ENCODE measurements at regions not wholly inside any gene's neighbourhood (a gene's known extent, or its start where the extent isn't known, plus 50 kb on each side); places are given as distances from the start of the nearest gene placed in this dataset.

DNA sequence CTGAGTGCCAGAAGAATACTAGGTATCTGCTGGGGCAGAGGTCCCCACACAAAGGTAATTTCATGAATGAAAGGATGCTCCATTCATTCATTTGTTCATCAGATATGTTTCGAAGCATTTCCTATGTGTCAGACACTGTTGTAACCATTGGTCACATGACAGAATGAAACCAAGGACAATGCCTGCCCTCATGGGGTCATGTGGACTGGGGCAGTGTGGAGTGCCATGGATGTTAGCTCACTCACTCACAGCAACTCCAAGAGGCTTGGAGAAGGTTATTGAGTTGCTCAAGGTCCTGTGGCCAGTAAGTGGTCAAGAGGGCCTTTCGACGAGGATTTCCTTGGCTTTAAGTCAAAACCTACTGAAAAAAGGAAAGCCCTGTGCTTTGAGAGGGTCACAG lies 223.5 kb downstream of the ARHGAP12 start:
- H2AK9ac ChIP-seq (replicated peaks; ENCODE audit: low read depth, low read length, poor library complexity) = no peak overlapping the region
- H3K4me2 ChIP-seq (ENCODE audit: low read depth, low read length) = no peak overlapping the region
- peaks cover 10% of the 10 kb centered on the region for H3K9me1 ChIP-seq (ENCODE audit: insufficient read depth, low read length)
- no peak overlapping the region for H3K56ac ChIP-seq (ENCODE audit: extremely low read depth, insufficient read depth, low read length)
- DNase-seq (no peak), ATAC-seq (ENCODE audit: low read depth) (no peak)
- TF ChIP-seq RFX5 (IDR thresholded peaks at IDR 0.05; ENCODE audit: low read depth, low read length) = no peak
- TF ChIP-seq, protein P1, sequence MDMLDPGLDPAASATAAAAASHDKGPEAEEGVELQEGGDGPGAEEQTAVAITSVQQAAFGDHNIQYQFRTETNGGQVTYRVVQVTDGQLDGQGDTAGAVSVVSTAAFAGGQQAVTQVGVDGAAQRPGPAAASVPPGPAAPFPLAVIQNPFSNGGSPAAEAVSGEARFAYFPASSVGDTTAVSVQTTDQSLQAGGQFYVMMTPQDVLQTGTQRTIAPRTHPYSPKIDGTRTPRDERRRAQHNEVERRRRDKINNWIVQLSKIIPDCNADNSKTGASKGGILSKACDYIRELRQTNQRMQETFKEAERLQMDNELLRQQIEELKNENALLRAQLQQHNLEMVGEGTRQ (IDR thresholded peaks at IDR 0.05; ENCODE audit: low read depth, low read length) = no peak
- TF ChIP-seq SMC3 (IDR thresholded peaks at IDR 0.05; ENCODE audit: low read depth, low read length) = no peak
- TF ChIP-seq NFE2L2 (IDR thresholded peaks at IDR 0.05; ENCODE audit: low read depth, low read length) = no peak
- no peak for TF ChIP-seq MAZ (IDR thresholded peaks at IDR 0.05; ENCODE audit: borderline replicate concordance, low read depth, low read length)
- no peak for TF ChIP-seq CHD1 (IDR thresholded peaks at IDR 0.05; ENCODE audit: low read depth, low read length)
- TF ChIP-seq RCOR1 (IDR thresholded peaks at IDR 0.05; ENCODE audit: insufficient replicate concordance, low read length) = no peak
- TF ChIP-seq, protein P2, sequence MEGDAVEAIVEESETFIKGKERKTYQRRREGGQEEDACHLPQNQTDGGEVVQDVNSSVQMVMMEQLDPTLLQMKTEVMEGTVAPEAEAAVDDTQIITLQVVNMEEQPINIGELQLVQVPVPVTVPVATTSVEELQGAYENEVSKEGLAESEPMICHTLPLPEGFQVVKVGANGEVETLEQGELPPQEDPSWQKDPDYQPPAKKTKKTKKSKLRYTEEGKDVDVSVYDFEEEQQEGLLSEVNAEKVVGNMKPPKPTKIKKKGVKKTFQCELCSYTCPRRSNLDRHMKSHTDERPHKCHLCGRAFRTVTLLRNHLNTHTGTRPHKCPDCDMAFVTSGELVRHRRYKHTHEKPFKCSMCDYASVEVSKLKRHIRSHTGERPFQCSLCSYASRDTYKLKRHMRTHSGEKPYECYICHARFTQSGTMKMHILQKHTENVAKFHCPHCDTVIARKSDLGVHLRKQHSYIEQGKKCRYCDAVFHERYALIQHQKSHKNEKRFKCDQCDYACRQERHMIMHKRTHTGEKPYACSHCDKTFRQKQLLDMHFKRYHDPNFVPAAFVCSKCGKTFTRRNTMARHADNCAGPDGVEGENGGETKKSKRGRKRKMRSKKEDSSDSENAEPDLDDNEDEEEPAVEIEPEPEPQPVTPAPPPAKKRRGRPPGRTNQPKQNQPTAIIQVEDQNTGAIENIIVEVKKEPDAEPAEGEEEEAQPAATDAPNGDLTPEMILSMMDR (conservative IDR thresholded peaks at IDR 0.05; ENCODE audit: low read depth, low read length) = no peak
- TF ChIP-seq FOS (IDR thresholded peaks at IDR 0.05; ENCODE audit: low read depth, low read length) = no peak
- TF ChIP-seq MAFK (IDR thresholded peaks at IDR 0.05; ENCODE audit: low read depth, low read length) = no peak
- no peak for TF ChIP-seq MXI1 (IDR thresholded peaks at IDR 0.05; ENCODE audit: borderline replicate concordance, low read depth, low read length)
- TF ChIP-seq POLR2A (IDR thresholded peaks at IDR 0.05; ENCODE audit: low read depth, low read length) = no peak
- TF ChIP-seq, protein P3, sequence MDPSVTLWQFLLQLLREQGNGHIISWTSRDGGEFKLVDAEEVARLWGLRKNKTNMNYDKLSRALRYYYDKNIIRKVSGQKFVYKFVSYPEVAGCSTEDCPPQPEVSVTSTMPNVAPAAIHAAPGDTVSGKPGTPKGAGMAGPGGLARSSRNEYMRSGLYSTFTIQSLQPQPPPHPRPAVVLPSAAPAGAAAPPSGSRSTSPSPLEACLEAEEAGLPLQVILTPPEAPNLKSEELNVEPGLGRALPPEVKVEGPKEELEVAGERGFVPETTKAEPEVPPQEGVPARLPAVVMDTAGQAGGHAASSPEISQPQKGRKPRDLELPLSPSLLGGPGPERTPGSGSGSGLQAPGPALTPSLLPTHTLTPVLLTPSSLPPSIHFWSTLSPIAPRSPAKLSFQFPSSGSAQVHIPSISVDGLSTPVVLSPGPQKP (IDR thresholded peaks at IDR 0.05; ENCODE audit: borderline replicate concordance, low read depth, low read length) = no peak
- TF ChIP-seq RAD21 (IDR thresholded peaks at IDR 0.05; ENCODE audit: low read length) = no peak
- no peak for TF ChIP-seq BHLHE40 (IDR thresholded peaks at IDR 0.05; ENCODE audit: low read depth, low read length)
- TF ChIP-seq CEBPB (IDR thresholded peaks at IDR 0.05; ENCODE audit: low read depth, low read length) = no peak
- H2BK15ac ChIP-seq (ENCODE audit: low read depth, low read length) = peak overlapping the region; percentile 65; the same call in 1 of the 3 replicates
- dilution Hi-C loops (cut with HindIII; ENCODE audit: low sequenced_read_pairs, unreplicated experiment) (no loop called here), in situ Hi-C loops (cut with MboI; ENCODE audit: low sequenced_read_pairs) (no loop called here), intact Hi-C loops (cut with micrococcal nuclease) (no loop called here)
- no peaks in the 10 kb centered on the region for H3K36me3 ChIP-seq (ENCODE audit: control insufficient read depth, insufficient read depth, low read length)
- H2BK20ac ChIP-seq (ENCODE audit: low read depth, low read length) = no peak overlapping the region
- H4K8ac ChIP-seq (ENCODE audit: low read depth in 2 of 2, low read length in 2 of 2) = no peak overlapping the region
- H3K23ac ChIP-seq (ENCODE audit: low read depth, low read length) = no peak overlapping the region; the same call in 1 of the 2 replicates
- ChIA-PET CTCF (no interaction called here), POLR2A (ENCODE audit: unreplicated experiment) (no interaction called here)
- no peak overlapping the region for H4K5ac ChIP-seq (ENCODE audit: low read depth, low read length)
- H3K9me3 ChIP-seq (ENCODE audit: control insufficient read depth, insufficient read depth, low read length) = peaks cover 4% of the 10 kb centered on the region; the same call in 1 of the 2 replicates
- no peaks in the 10 kb centered on the region for H3K27me3 ChIP-seq (ENCODE audit: control insufficient read depth, insufficient read depth, low read length)
- no peak overlapping the region for H2BK5ac ChIP-seq (ENCODE audit: low read depth, low read length, poor library complexity, severe bottlenecking)
- H2AFZ ChIP-seq (replicated peaks; ENCODE audit: low read length, poor library complexity) = no peak overlapping the region
- H3K4me3 ChIP-seq (ENCODE audit: insufficient read depth, low read depth, low read length) = no peak overlapping the region
- no peak overlapping the region for H3K18ac ChIP-seq (ENCODE audit: low read depth, low read length)
- H3K9ac ChIP-seq (ENCODE audit: low read depth, low read length) = no peak overlapping the region
- BruUV-seq (replicated peaks) = no TSS peak
- peak overlapping the region; percentile 22; the same call in 1 of the 2 replicates for H2BK120ac ChIP-seq (ENCODE audit: low read depth, low read length)
- peaks cover 22% of the 10 kb centered on the region for H3K4me1 ChIP-seq (ENCODE audit: control insufficient read depth, insufficient read depth, low read length)
- no peak overlapping the region for H3K14ac ChIP-seq (replicated peaks; ENCODE audit: low read depth, low read length)
- H4K20me1 ChIP-seq (ENCODE audit: insufficient read depth, low read length) = no peaks in the 10 kb centered on the region
- peak overlapping the region; percentile 32; the same call in 1 of the 2 replicates for H4K91ac ChIP-seq (ENCODE audit: insufficient read depth, low read depth, low read length)
- no peak overlapping the region for H3K27ac ChIP-seq (ENCODE audit: insufficient read depth, low read length)
- peak overlapping the region; percentile 87 for H2AK5ac ChIP-seq (ENCODE audit: low read depth, low read length)
- WGBS, 2 experiments (ENCODE audit: extremely low coverage in 2 of 2, insufficient read length in 1 of 2) = 100% methylated on average over 2 of the region's 3 CpGs; no CpG with 5 or more reads in 1 of the 2 experiments
- no peaks in the 10 kb centered on the region for H3K79me1 ChIP-seq (ENCODE audit: low read depth in 1 of 2, low read length in 2 of 2)
- H3K4ac ChIP-seq (ENCODE audit: low read depth, low read length) = no peak overlapping the region
